Smooth muscle cell (in vitro differentiated cells): ENCODE measurements at regions not wholly inside any gene's neighbourhood (a gene's known extent, or its start where the extent isn't known, plus 50 kb on each side); places are given as distances from the start of the nearest gene placed in this dataset.

Experiments used
- DNase-seq: peaks from one replicate; lab custom pipeline; 2025; ENCODE audit not compliant: unreplicated experiment; lab: John Stamatoyannopoulos, UW
- H2AFZ ChIP-seq: fragments of 200-600 bp; sonication (generic); 2 replicates; pipeline ENCODE4 v1.6.0; 2016; ENCODE audit warnings: antibody characterized with exemption, low read depth, mild to moderate bottlenecking
- H3F3A ChIP-seq: fragments of 200-600 bp; sonication (generic); 2 replicates; pipeline ENCODE4 v1.6.0; 2017; ENCODE audit warnings: antibody characterized with exemption, low read depth
- H3K27ac ChIP-seq: fragments of 200-600 bp; sonication (generic); 2 replicates; pipeline ENCODE4 v1.5.1; 2016; ENCODE audit warnings: low read depth, mild to moderate bottlenecking
- H3K27me3 ChIP-seq: fragments of 200-600 bp; sonication (generic); 2 replicates; pipeline ENCODE4 v1.6.1; 2016; ENCODE audit warnings: low read depth, mild to moderate bottlenecking
- H3K36me3 ChIP-seq: fragments of 200-600 bp; sonication (generic); 2 replicates; pipeline ENCODE4 v1.5.1; 2016; ENCODE audit warnings: low read depth
- H3K4me1 ChIP-seq: fragments of 200-600 bp; sonication (generic); 2 replicates; pipeline ENCODE4 v1.5.1; 2016; ENCODE audit warnings: low read depth
- H3K4me2 ChIP-seq: fragments of 200-600 bp; sonication (generic); 2 replicates; pipeline ENCODE4 v1.6.0; 2016; ENCODE audit warnings: mild to moderate bottlenecking
- H3K4me3 ChIP-seq: fragments of 200-600 bp; sonication (generic); 2 replicates; pipeline ENCODE4 v1.5.1; 2016; ENCODE audit warnings: mild to moderate bottlenecking
- H3K79me2 ChIP-seq: fragments of 200-600 bp; sonication (generic); 2 replicates; pipeline ENCODE4 v1.6.0; 2016; ENCODE audit warnings: low read depth, mild to moderate bottlenecking
- H3K9ac ChIP-seq: fragments of 200-600 bp; sonication (generic); 2 replicates; pipeline ENCODE4 v1.6.0; 2016; ENCODE audit warnings: low read depth
- H3K9me3 ChIP-seq: fragments of 200-600 bp; sonication (generic); replicated peaks from 2 replicates; pipeline ENCODE4 v1.5.1; 2016; ENCODE audit warnings: low read depth
- H4K20me1 ChIP-seq: fragments of 200-600 bp; sonication (generic); 2 replicates; pipeline ENCODE4 v1.6.0; 2016; ENCODE audit warnings: low read depth
- CTCF ChIP-seq: fragments of 200-600 bp; sonication (generic); IDR thresholded peaks from 2 replicates; pipeline ENCODE4 v1.5.1; 2017; ENCODE audit warnings: borderline replicate concordance, mild to moderate bottlenecking, antibody characterized with exemption; ENCODE audit not compliant: insufficient read depth, poor library complexity, severe bottlenecking
- WGBS: methylation state at CpG from one replicate; pipeline ENCODE4 v1.1.7; 2016; ENCODE audit warnings: low lambda C conversion rate; 5-methylcytosine and 5-hydroxymethylcytosine counted together

- peak overlapping the region; percentile 47 for H2AFZ ChIP-seq
- no peaks in the 10 kb centered on the region for H3K36me3 ChIP-seq
- no peak for DNase-seq
- no peak overlapping the region for H3K4me2 ChIP-seq
- no peak overlapping the region for H3K9ac ChIP-seq
- no peaks in the 10 kb centered on the region for H4K20me1 ChIP-seq
- no peaks in the 10 kb centered on the region for H3F3A ChIP-seq
- no peaks in the 10 kb centered on the region for H3K27me3 ChIP-seq
- no peak overlapping the region for H3K27ac ChIP-seq
- no peak overlapping the region for H3K4me3 ChIP-seq
- no peaks in the 10 kb centered on the region for H3K9me3 ChIP-seq
- H3K79me2 ChIP-seq = no peaks in the 10 kb centered on the region
- 95% methylated on average over 5 of the region's 5 CpGs for WGBS
- TF ChIP-seq CTCF = no peak
- H3K4me1 ChIP-seq = peaks cover 18% of the 10 kb centered on the region
Observed at GRCh38 chr3:78112291-78113010, 1072.6 kb downstream of the ROBO2 start.

GRCh38 chr3:78115983-78116382 is 1076.1 kb downstream of the ROBO2 start:
- DNase-seq = no peak
- no peaks in the 10 kb centered on the region for H3K79me2 ChIP-seq
- no peak for TF ChIP-seq CTCF
- H3K9ac ChIP-seq = no peak overlapping the region
- no peak overlapping the region for H3K4me3 ChIP-seq
- H2AFZ ChIP-seq = no peak overlapping the region
- no peaks in the 10 kb centered on the region for H3K9me3 ChIP-seq
- H3K4me1 ChIP-seq = peaks cover 15% of the 10 kb centered on the region
- no peak overlapping the region for H3K27ac ChIP-seq
- no peaks in the 10 kb centered on the region for H4K20me1 ChIP-seq
- no peak overlapping the region for H3K4me2 ChIP-seq
- H3K27me3 ChIP-seq = no peaks in the 10 kb centered on the region
- WGBS = 87% methylated on average over 1 of the region's 1 CpG
- no peaks in the 10 kb centered on the region for H3F3A ChIP-seq
- no peaks in the 10 kb centered on the region for H3K36me3 ChIP-seq

GRCh38 chr3:78116874-78117273 is 1077.0 kb downstream of the ROBO2 start:
- no peak for DNase-seq
- no peaks in the 10 kb centered on the region for H3F3A ChIP-seq
- H3K27ac ChIP-seq = no peak overlapping the region
- H3K4me2 ChIP-seq = no peak overlapping the region
- H3K36me3 ChIP-seq = no peaks in the 10 kb centered on the region
- H3K4me1 ChIP-seq = peaks cover 7% of the 10 kb centered on the region
- H3K27me3 ChIP-seq = no peaks in the 10 kb centered on the region
- no peak overlapping the region for H3K9ac ChIP-seq
- no peaks in the 10 kb centered on the region for H4K20me1 ChIP-seq
- H3K4me3 ChIP-seq = no peak overlapping the region
- H3K9me3 ChIP-seq = no peaks in the 10 kb centered on the region
- no peaks in the 10 kb centered on the region for H3K79me2 ChIP-seq
- 86% methylated on average over 2 of the region's 2 CpGs for WGBS
- no peak for TF ChIP-seq CTCF
- no peak overlapping the region for H2AFZ ChIP-seq

GRCh38 chr3:78123058-78123457 is 1083.2 kb downstream of the ROBO2 start:
- H2AFZ ChIP-seq = no peak overlapping the region
- H3K27ac ChIP-seq = no peak overlapping the region
- H3K4me3 ChIP-seq = no peak overlapping the region
- no peak overlapping the region for H3K4me2 ChIP-seq
- no peaks in the 10 kb centered on the region for H3K27me3 ChIP-seq
- no peak for DNase-seq
- no peaks in the 10 kb centered on the region for H3K9me3 ChIP-seq
- 96% methylated on average over 1 of the region's 1 CpG for WGBS
- no peaks in the 10 kb centered on the region for H3F3A ChIP-seq
- H3K9ac ChIP-seq = no peak overlapping the region
- H3K36me3 ChIP-seq = no peaks in the 10 kb centered on the region
- H3K4me1 ChIP-seq = no peaks in the 10 kb centered on the region
- H3K79me2 ChIP-seq = no peaks in the 10 kb centered on the region
- TF ChIP-seq CTCF = no peak
- H4K20me1 ChIP-seq = no peaks in the 10 kb centered on the region
